Tibial nerve (tissue), 3 donors: ENCODE measurements at regions not wholly inside any gene's neighbourhood (a gene's known extent, or its start where the extent isn't known, plus 50 kb on each side); places are given as distances from the start of the nearest gene placed in this dataset.

Experiments used
- CTCF ChIP-seq, 5 experiments: fragments of 200-600 bp in 3 of 5; fragments of 450-650 bp in 2 of 5; sonication (generic) in 3 of 5; IDR thresholded peaks; one replicate each; pipeline ENCODE4 v1.5.1; 2016 to 2019; ENCODE audit warnings: antibody characterized with exemption in 5 of 5, mild to moderate bottlenecking in 3 of 5, moderate library complexity in 2 of 5
- POLR2A ChIP-seq, 2 donors: fragments of 450-650 bp; IDR thresholded peaks; one replicate each; pipeline ENCODE4 v1.6.1; 2017; ENCODE audit warnings: antibody characterized with exemption in 2 of 2, mild to moderate bottlenecking in 2 of 2, moderate library complexity in 2 of 2

- TF ChIP-seq CTCF (IDR thresholded peaks at IDR 0.05), result no peak
- no peak for TF ChIP-seq POLR2A (IDR thresholded peaks at IDR 0.05)
Observed at GRCh38 chr5:147052519-147052918, 174.0 kb upstream of the PPP2R2B start.
